Left ventricle myocardium inferior (tissue), 1 donor: ENCODE measurements at regions not wholly inside any gene's neighbourhood (a gene's known extent, or its start where the extent isn't known, plus 50 kb on each side); places are given as distances from the start of the nearest gene placed in this dataset.
A peak's percentile ranks its signal among the peaks of the same experiment; 100 is the strongest.

Experiments
- DNase-seq: peaks from one replicate; pipeline ENCODE4 v3.0.0-alpha.2; 2020
- H3K27ac ChIP-seq: fragments of 200-600 bp; replicated peaks from 2 replicates; pipeline ENCODE4 v1.8.0; 2021
- H3K27me3 ChIP-seq: fragments of 200-600 bp; 2 replicates; pipeline ENCODE4 v1.8.0; 2021; ENCODE audit warnings: low read depth
- H3K36me3 ChIP-seq: fragments of 200-600 bp; 2 replicates; pipeline ENCODE4 v1.8.0; 2021
- H3K4me1 ChIP-seq: fragments of 200-600 bp; 2 replicates; pipeline ENCODE4 v1.8.0; 2021
- H3K4me3 ChIP-seq: fragments of 200-600 bp; 2 replicates; pipeline ENCODE4 v1.8.0; 2021; ENCODE audit warnings: mild to moderate bottlenecking, moderate library complexity
- H3K9me3 ChIP-seq: fragments of 200-600 bp; replicated peaks from 2 replicates; pipeline ENCODE4 v1.8.0; 2021
- intact Hi-C: fragments of 100-400 bp; cut with micrococcal nuclease; formaldehyde crosslinking; loops from one replicate; pipeline ENCODE4 v1.11.0; 2022
- TF ChIP-seq, protein P1 (sequence below): fragments of 200-600 bp; IDR thresholded peaks from 2 replicates; pipeline ENCODE4 v1.8.0; 2021; ENCODE audit warnings: antibody characterized with exemption, mild to moderate bottlenecking, borderline replicate concordance
- donor health status: DM: no; HTN: yes; CAD: no; lungs with severe emphysema.

- H3K27ac ChIP-seq, result no peak overlapping the region
- TF ChIP-seq, protein P1, sequence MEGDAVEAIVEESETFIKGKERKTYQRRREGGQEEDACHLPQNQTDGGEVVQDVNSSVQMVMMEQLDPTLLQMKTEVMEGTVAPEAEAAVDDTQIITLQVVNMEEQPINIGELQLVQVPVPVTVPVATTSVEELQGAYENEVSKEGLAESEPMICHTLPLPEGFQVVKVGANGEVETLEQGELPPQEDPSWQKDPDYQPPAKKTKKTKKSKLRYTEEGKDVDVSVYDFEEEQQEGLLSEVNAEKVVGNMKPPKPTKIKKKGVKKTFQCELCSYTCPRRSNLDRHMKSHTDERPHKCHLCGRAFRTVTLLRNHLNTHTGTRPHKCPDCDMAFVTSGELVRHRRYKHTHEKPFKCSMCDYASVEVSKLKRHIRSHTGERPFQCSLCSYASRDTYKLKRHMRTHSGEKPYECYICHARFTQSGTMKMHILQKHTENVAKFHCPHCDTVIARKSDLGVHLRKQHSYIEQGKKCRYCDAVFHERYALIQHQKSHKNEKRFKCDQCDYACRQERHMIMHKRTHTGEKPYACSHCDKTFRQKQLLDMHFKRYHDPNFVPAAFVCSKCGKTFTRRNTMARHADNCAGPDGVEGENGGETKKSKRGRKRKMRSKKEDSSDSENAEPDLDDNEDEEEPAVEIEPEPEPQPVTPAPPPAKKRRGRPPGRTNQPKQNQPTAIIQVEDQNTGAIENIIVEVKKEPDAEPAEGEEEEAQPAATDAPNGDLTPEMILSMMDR, result no peak
- H3K27me3 ChIP-seq, result peaks cover 6% of the 10 kb centered on the region
- no peaks in the 10 kb centered on the region for H3K36me3 ChIP-seq
- no peak for DNase-seq
- peaks cover 1% of the 10 kb centered on the region for H3K4me1 ChIP-seq
- intact Hi-C loops, result no loop called here
- no peak overlapping the region for H3K4me3 ChIP-seq
- peaks cover 4% of the 10 kb centered on the region for H3K9me3 ChIP-seq
Measured at GRCh38 chr21:33988237-33989017, 72.8 kb upstream of the ATP5PO start.

DNA sequence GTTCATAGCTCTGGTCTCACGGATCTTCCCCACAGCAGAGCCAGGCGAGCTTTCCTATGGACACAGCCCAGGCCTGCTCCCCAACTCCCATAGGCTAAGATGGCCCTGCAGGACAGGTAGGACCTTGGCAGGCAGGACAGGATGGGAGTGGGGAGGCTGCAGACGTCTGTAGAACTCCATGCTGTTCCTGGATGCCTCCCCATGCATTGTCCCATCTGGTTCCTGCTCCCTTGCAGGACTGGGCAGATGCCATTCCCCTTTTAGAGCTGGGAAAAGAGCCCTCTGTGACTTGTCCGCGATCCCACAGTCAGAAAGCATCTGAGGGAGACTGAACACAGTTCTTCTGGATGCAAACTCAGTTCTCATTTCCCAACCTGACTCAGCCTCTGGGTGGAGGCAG lies 71.9 kb upstream of the ATP5PO start:
- H3K4me1 ChIP-seq, result no peaks in the 10 kb centered on the region
- H3K27ac ChIP-seq, result no peak overlapping the region
- no peak for DNase-seq
- H3K36me3 ChIP-seq, result no peaks in the 10 kb centered on the region
- no peak overlapping the region for H3K4me3 ChIP-seq
- TF ChIP-seq, protein P1, result no peak
- H3K27me3 ChIP-seq, result peaks cover 6% of the 10 kb centered on the region
- intact Hi-C loops, result no loop called here
- peaks cover under 1% of the 10 kb centered on the region for H3K9me3 ChIP-seq

DNA sequence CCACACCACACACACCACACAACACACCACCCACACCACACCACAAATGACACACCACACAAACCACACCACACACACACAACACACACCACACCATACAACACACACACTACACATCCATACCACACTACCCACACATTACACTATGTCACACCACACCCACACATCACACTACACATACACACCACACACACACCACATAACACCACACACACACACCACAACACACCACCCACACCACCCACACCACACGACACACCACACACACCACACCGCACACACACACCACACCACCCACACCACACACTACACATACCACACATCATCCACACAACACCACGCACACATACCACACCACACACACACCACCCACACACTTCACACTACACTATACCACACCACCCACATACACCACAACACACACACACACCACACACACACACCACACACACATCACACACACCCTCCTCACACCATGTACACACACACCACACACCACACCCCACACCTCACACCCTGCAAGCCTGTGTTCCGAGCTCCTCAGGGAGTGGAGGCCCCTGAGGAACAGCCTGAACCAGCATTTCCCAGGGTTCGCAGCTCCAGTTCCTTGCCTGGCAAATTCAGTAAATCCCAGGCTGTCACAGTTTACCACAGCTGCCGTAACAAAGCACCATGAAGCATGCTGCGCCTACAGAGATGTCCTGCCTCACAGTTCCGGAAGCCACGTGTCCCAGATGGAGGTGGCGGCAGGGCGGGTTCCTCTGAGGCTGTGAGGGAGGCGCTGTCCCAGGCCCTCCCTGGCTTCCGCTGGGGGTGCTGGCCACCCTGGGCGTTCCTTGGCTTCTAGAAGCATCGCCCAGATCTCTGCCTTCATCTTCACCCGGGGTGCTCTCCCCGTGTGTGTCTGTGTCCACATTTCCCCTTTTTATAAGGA lies 69.8 kb upstream of the ATP5PO start:
- Histone ChIP-seq H3K36me3 (no peaks in the 10 kb centered on the region), H3K4me3 (no peak overlapping the region), H3K27ac (no peak overlapping the region), H3K4me1 (no peaks in the 10 kb centered on the region), H3K9me3 (no peaks in the 10 kb centered on the region), H3K27me3 (peaks cover 6% of the 10 kb centered on the region)
- intact Hi-C loops, result no loop called here
- no peak for DNase-seq
- TF ChIP-seq, protein P1, result no peak

- intact Hi-C loops, result no loop called here
- H3K4me1 ChIP-seq, result no peaks in the 10 kb centered on the region
- DNase-seq, result no peak
- no peak overlapping the region for H3K27ac ChIP-seq
- TF ChIP-seq, protein P1, result no peak
- no peaks in the 10 kb centered on the region for H3K36me3 ChIP-seq
- no peak overlapping the region for H3K4me3 ChIP-seq
- H3K9me3 ChIP-seq, result no peaks in the 10 kb centered on the region
- peaks cover 6% of the 10 kb centered on the region for H3K27me3 ChIP-seq
Measured at GRCh38 chr21:33984021-33984481, 68.4 kb upstream of the ATP5PO start.

DNA sequence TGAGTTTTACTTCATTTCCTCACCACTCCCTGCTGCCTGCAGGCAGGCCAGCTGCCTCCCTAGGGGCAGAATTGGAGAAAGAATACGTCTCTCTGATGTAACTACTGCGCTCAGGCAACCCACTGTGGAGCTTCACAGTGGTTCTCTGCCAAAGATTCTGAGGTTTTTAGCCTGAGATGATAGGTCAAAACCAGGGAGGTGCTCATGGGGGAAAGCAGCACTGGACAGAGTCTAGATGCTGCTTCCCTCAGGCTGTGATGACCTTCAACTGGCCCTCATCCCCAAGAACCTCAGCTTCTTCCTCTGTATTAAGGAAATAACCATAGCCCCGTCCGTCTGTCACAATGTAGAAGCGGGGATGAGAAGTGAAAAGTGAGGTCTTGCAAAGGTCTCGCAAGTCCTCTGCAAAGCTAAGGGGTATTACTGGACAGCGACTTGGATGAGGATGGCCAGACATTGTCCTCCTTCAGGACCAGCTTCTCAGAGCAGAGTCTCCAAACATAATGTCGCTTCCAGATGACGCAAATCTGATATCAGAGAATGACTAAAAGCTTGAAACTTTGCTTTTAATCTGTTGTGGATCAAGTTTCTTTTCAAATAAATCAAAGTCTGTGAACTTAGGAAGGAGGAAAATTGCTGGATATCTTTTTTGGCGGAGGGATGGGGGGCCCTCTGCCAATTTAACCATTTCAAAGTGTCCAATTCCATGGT lies 65.9 kb upstream of the ATP5PO start:
- peaks cover 7% of the 10 kb centered on the region for H3K4me1 ChIP-seq

More for the DNA sequence above, 65.9 kb upstream of the ATP5PO start:
- intact Hi-C loops, result no loop called here
- no peak for DNase-seq
- TF ChIP-seq, protein P1, result no peak
- Histone ChIP-seq H3K27ac (peak overlapping the region; percentile 8), H3K27me3 (no peaks in the 10 kb centered on the region), H3K9me3 (no peaks in the 10 kb centered on the region), H3K4me3 (no peak overlapping the region), H3K36me3 (no peaks in the 10 kb centered on the region)
